Cardiac muscle cell (in vitro differentiated cells and primary cell): ENCODE measurements at regions not wholly inside any gene's neighbourhood (a gene's known extent, or its start where the extent isn't known, plus 50 kb on each side); places are given as distances from the start of the nearest gene placed in this dataset.
A peak's percentile ranks its signal among the peaks of the same experiment; 100 is the strongest.

Experiments used
- DNase-seq, 2 donors: peaks; one replicate each; pipeline versions ENCODE4 v3.0.0 to v3.0.0-alpha.2; 2010 to 2017; ENCODE audit warnings: low read depth in 1 of 2, low spot score in 1 of 2
- H3K27ac ChIP-seq: fragments of 200-600 bp; sonication (generic); 2 replicates; pipeline ENCODE4 v1.5.1; 2016
- H3K27me3 ChIP-seq: fragments of 200-600 bp; sonication (generic); 2 replicates; pipeline ENCODE4 v1.6.0; 2016; ENCODE audit warnings: control low read depth
- H3K36me3 ChIP-seq: fragments of 200-600 bp; sonication (generic); 2 replicates; pipeline ENCODE4 v1.5.1; 2016; ENCODE audit warnings: control low read depth
- H3K4me1 ChIP-seq: fragments of 200-600 bp; sonication (generic); 2 replicates; pipeline ENCODE4 v1.8.1; 2017; ENCODE audit warnings: low read depth, mild to moderate bottlenecking, mixed run types
- H3K4me3 ChIP-seq: fragments of 200-600 bp; sonication (generic); 2 replicates; pipeline ENCODE4 v1.5.1; 2016; ENCODE audit warnings: mild to moderate bottlenecking
- H3K9me3 ChIP-seq: fragments of 200-600 bp; sonication (generic); 2 replicates; pipeline ENCODE4 v1.5.1; 2017; ENCODE audit warnings: low read depth, mild to moderate bottlenecking, control low read depth
- TF ChIP-seq, protein P1 (sequence below): IDR thresholded peaks from 2 replicates; pipeline ENCODE4 v1.5.1; 2012; ENCODE audit warnings: low read depth, mild to moderate bottlenecking, low read length

DNA sequence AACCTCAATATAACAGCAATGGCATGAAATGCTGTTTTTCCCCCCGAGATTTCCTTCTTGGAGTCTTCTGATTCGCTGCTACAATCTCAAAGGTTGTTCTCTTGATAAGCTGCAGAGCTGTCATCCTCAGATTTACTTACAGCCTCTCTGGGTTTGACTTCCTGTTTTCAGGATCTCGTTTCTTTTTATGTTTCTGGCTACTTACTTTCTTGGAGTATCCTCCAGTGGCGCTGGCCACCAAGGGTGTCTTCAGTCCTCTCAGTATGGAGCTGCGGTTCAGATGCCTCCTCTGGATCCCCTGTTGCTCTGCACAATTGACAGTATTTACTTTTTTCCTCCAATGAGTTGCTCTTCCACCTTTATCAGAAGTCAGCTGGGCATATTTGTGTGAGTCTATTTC is 152.0 kb upstream of the TMEM72 start:
- H3K9me3 ChIP-seq = no peaks in the 10 kb centered on the region
- no peaks in the 10 kb centered on the region for H3K36me3 ChIP-seq
- no peak overlapping the region for H3K27ac ChIP-seq
- H3K27me3 ChIP-seq = no peaks in the 10 kb centered on the region
- no peaks in the 10 kb centered on the region for H3K4me1 ChIP-seq
- no peak overlapping the region for H3K4me3 ChIP-seq
- no peak for DNase-seq
- TF ChIP-seq, protein P1, sequence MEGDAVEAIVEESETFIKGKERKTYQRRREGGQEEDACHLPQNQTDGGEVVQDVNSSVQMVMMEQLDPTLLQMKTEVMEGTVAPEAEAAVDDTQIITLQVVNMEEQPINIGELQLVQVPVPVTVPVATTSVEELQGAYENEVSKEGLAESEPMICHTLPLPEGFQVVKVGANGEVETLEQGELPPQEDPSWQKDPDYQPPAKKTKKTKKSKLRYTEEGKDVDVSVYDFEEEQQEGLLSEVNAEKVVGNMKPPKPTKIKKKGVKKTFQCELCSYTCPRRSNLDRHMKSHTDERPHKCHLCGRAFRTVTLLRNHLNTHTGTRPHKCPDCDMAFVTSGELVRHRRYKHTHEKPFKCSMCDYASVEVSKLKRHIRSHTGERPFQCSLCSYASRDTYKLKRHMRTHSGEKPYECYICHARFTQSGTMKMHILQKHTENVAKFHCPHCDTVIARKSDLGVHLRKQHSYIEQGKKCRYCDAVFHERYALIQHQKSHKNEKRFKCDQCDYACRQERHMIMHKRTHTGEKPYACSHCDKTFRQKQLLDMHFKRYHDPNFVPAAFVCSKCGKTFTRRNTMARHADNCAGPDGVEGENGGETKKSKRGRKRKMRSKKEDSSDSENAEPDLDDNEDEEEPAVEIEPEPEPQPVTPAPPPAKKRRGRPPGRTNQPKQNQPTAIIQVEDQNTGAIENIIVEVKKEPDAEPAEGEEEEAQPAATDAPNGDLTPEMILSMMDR = no peak

DNA sequence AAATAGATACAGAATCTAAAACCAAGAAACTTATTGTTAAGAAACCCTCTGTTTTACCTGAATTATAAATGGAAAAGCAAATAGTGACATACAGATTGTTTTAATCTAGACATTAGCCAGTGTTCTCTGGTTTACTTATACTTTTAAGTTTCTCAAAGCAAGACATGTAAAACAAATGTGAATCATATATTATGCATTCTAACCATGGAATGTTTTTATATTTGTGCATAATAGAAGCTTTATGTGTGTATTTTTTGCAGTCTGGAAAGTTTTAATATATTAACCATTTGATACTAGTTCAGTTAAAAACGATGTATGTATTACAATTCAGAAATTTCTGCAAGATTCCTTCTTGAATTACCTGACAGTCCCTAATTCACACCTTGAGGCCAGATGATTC is 150.6 kb upstream of the TMEM72 start:
- Histone ChIP-seq H3K4me3 (no peak overlapping the region), H3K9me3 (no peaks in the 10 kb centered on the region), H3K27ac (no peak overlapping the region), H3K36me3 (no peaks in the 10 kb centered on the region), H3K4me1 (no peaks in the 10 kb centered on the region), H3K27me3 (no peaks in the 10 kb centered on the region)
- TF ChIP-seq, protein P1 = no peak
- no peak for DNase-seq

DNA sequence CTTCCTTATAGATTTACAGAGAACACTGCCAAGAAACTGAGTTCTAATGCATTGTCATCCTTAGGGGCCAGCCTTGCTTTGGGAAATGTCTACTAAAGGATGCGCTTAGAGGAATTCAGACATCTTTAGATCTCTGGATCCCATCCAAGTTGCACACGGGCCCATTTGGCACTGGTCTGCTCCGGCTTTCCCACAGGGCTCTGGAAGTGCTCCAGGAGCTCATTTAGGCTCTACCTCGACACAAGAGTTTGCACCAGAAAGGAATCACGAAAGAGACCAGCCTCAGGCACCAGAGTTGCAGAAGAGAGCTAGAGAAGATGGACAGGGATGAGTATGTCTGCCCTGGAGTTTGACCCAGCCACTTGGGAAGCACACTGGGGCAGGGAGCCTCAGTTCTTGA is 150.1 kb upstream of the TMEM72 start:
- Histone ChIP-seq H3K27ac (no peak overlapping the region), H3K36me3 (no peaks in the 10 kb centered on the region), H3K4me1 (no peaks in the 10 kb centered on the region), H3K9me3 (no peaks in the 10 kb centered on the region), H3K4me3 (no peak overlapping the region), H3K27me3 (no peaks in the 10 kb centered on the region)
- TF ChIP-seq, protein P1 = no peak
- peak in 1 of 2 donors; percentile 43 for DNase-seq

DNA sequence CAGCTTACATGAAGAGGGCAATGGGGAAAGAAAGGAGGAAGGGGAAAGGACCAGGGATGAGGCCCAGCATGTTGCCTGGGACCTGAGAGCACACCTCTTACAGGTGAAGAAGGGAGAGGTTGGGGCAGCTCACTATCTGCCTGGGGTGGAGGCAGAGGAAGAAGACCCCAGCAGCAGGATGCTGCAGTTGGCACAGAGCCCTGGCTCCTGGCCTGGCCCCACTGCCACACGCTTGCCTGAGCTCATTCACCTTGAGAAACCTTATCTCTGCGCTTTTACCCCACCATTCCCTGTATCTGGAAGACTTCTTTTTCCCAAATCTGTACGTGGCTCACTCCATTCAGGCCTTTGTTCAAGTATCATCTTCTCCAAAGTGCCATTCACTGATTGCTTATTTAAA is 147.8 kb upstream of the TMEM72 start:
- Histone ChIP-seq H3K36me3 (no peaks in the 10 kb centered on the region), H3K9me3 (no peaks in the 10 kb centered on the region), H3K4me1 (no peaks in the 10 kb centered on the region), H3K4me3 (no peak overlapping the region), H3K27me3 (no peaks in the 10 kb centered on the region), H3K27ac (no peak overlapping the region)
- DNase-seq = no peak
- TF ChIP-seq, protein P1 = no peak

DNA sequence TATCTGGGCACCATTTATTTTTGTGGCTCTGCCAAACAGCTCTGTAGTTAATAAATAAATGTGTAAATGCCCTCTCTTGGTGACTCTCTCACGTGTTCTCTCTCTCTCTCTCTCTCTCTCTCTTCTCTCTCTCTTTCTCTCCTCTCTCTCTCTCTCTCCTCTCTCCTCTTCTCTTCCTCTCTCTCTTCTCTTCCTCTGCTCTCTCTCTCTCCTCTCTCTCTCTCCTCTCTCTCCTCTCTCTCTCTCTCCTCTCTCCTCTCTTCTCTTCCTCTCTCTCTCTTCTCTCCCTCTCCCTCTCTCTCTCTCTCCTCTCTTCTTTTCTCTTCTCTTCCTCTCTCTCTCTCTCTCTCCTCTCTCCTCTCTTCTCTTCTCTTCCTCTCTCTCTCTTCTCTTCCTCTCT is 145.8 kb upstream of the TMEM72 start:
- Histone ChIP-seq H3K27ac (no peak overlapping the region), H3K9me3 (no peaks in the 10 kb centered on the region), H3K27me3 (no peaks in the 10 kb centered on the region), H3K4me1 (no peaks in the 10 kb centered on the region), H3K4me3 (no peak overlapping the region), H3K36me3 (no peaks in the 10 kb centered on the region)
- no peak for DNase-seq
- TF ChIP-seq, protein P1 = no peak

DNA sequence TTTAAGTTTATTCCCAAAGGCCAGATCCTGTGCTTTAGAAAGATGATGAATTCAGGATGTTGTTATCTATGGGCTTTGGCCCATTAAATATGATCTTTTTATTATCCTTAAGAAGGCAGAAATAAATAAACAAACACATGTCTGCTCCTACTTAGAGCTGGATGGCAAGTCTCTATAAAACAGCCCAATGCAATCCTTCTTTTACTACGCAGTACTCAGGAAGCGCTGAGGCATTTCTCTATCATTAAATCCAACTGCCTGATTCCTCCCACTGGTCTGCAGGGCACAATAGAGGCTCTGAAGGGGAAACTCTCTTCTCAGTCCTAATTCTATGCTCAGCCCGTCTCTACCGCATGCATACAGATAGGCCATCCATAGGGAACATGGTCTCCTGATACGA is 144.5 kb upstream of the TMEM72 start:
- no peak overlapping the region for H3K27ac ChIP-seq
- no peak for DNase-seq
- H3K9me3 ChIP-seq = no peaks in the 10 kb centered on the region
- no peaks in the 10 kb centered on the region for H3K36me3 ChIP-seq
- H3K27me3 ChIP-seq = no peaks in the 10 kb centered on the region
- H3K4me3 ChIP-seq = no peak overlapping the region
- no peaks in the 10 kb centered on the region for H3K4me1 ChIP-seq
- TF ChIP-seq, protein P1 = no peak
